HG03520 (cell line): ENCODE measurements at regions not wholly inside any gene's neighbourhood (a gene's known extent, or its start where the extent isn't known, plus 50 kb on each side); places are given as distances from the start of the nearest gene placed in this dataset.
"Not testable (repeated sequence)": the region's sequence is repeated elsewhere in the genome, so short reads cannot be mapped to it uniquely, and the experiment has no call there.

Experiments
- ATAC-seq: cut with Tn5 transposase; IDR thresholded peaks from one replicate; pipeline ENCODE4 v1.9.1; 2021; ENCODE audit warnings: mild to moderate bottlenecking, moderate library complexity; ENCODE audit not compliant: unreplicated experiment

- ATAC-seq, result no peak
These were observed 593.8 kb upstream of the GRM3 start for GRCh38 chr7:86049910-86050309.

GRCh38 chr7:86045197-86045596 lies 598.5 kb upstream of the GRM3 start:
- not testable (repeated sequence) for ATAC-seq

- ATAC-seq, result no peak
These were observed 617.9 kb upstream of the GRM3 start for GRCh38 chr7:86025807-86026206.

- ATAC-seq, result no peak
These were observed 630.0 kb upstream of the GRM3 start for GRCh38 chr7:86013662-86014061.

GRCh38 chr7:86012971-86013370 lies 630.7 kb upstream of the GRM3 start:
- no peak for ATAC-seq

GRCh38 chr7:86008898-86009297 lies 634.8 kb upstream of the GRM3 start:
- no peak for ATAC-seq

GRCh38 chr7:86006909-86007308 lies 636.8 kb upstream of the GRM3 start:
- no peak for ATAC-seq

- ATAC-seq, result no peak
These were observed 640.9 kb upstream of the GRM3 start for GRCh38 chr7:86002858-86003257.

- ATAC-seq, result no peak
These were observed 646.2 kb upstream of the GRM3 start for GRCh38 chr7:85997515-85997914.

GRCh38 chr7:85995101-85995500 lies 648.6 kb upstream of the GRM3 start:
- ATAC-seq, result no peak

- no peak for ATAC-seq
These were observed 663.0 kb upstream of the GRM3 start for GRCh38 chr7:85980740-85981139.

GRCh38 chr7:85974176-85974575 lies 669.5 kb upstream of the GRM3 start:
- no peak for ATAC-seq

GRCh38 chr7:85972504-85973141 lies 671.1 kb upstream of the GRM3 start:
- ATAC-seq, result no peak

GRCh38 chr7:85954961-85955360 lies 688.7 kb upstream of the GRM3 start:
- no peak for ATAC-seq

- ATAC-seq, result no peak
These were observed 692.8 kb upstream of the GRM3 start for GRCh38 chr7:85950871-85951270.

- ATAC-seq, result no peak
These were observed 693.3 kb upstream of the GRM3 start for GRCh38 chr7:85950418-85950817.

GRCh38 chr7:85947767-85948166 lies 695.9 kb upstream of the GRM3 start:
- ATAC-seq, result no peak

- no peak for ATAC-seq
These were observed 702.9 kb upstream of the GRM3 start for GRCh38 chr7:85940798-85941197.

GRCh38 chr7:85931919-85932318 lies 711.8 kb upstream of the GRM3 start:
- no peak for ATAC-seq

GRCh38 chr7:85928500-85928899 lies 715.2 kb upstream of the GRM3 start:
- no peak for ATAC-seq

- ATAC-seq, result no peak
These were observed 716.5 kb upstream of the GRM3 start for GRCh38 chr7:85927226-85927625.

- ATAC-seq, result no peak
These were observed 719.6 kb upstream of the GRM3 start for GRCh38 chr7:85924062-85924461.

- no peak for ATAC-seq
These were observed 727.7 kb upstream of the GRM3 start for GRCh38 chr7:85916016-85916415.
